ENCODE measurements at regions not wholly inside any gene's neighbourhood (a gene's known extent, or its start where the extent isn't known, plus 50 kb on each side); places are given as distances from the start of the nearest gene placed in this dataset.
A peak's percentile ranks its signal among the peaks of the same experiment; 100 is the strongest.

DNA sequence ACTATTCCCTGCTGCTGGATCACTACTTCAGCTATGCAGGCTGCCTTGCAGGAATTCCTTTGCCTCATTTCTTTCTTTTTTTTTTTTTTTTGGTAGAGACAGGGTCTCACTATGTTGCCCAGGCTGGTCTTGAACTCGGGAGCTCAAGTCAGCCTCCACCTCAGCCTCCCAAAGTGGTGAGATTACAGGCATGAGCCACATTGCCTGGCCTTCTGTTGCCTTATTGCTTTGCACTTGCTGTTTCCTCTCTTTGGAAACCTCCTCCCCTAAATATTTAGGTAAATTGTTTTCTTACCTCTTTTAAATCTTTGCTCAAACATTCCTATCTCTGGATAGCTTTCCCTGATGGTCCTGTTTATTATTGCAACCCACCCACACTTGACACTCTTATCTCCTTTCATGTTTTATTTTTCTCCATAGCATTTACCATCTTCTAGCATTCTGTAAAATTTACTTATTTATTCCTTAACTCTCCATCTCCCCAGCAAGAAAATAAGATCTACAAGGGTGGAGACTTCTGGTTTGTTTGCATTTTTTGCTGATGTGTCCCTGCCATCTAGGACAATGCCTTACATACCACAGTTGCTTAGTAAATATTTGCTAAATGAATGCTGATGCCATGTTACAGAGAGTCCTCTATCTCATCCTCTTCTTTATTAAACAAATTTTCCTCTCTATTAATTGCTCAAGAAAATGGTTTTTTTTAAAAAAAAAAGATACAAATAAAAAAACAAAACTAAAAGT, 134.8 kb downstream of the P2RY1 start:
- Histone ChIP-seq H3K27me3 (ENCODE audit: low read depth, low read length) (no peaks in the 10 kb centered on the region), H3K36me3 (replicated peaks; ENCODE audit: low read depth, low read length) (no peaks in the 10 kb centered on the region), H3K4me1 (ENCODE audit: low read length) (peaks cover 11% of the 10 kb centered on the region), H3K9me3 (ENCODE audit: insufficient read depth, low read length) (no peaks in the 10 kb centered on the region), H3K9ac (ENCODE audit: low read length) (no peak overlapping the region), H3K4me2 (ENCODE audit: low read length) (no peak overlapping the region), H3K4me3 (ENCODE audit: low read length) (no peak overlapping the region), H3K27ac (ENCODE audit: low read length) (no peak overlapping the region), H3K79me2 (ENCODE audit: low read length) (no peaks in the 10 kb centered on the region), H2AFZ (ENCODE audit: low read depth, low read length) (no peak overlapping the region), H4K20me1 (ENCODE audit: insufficient read depth, low read length) (no peaks in the 10 kb centered on the region)
- no peak for TF ChIP-seq EZH2phosphoT487 (IDR thresholded peaks at IDR 0.05; ENCODE audit: low read depth)
- TF ChIP-seq, protein P1, sequence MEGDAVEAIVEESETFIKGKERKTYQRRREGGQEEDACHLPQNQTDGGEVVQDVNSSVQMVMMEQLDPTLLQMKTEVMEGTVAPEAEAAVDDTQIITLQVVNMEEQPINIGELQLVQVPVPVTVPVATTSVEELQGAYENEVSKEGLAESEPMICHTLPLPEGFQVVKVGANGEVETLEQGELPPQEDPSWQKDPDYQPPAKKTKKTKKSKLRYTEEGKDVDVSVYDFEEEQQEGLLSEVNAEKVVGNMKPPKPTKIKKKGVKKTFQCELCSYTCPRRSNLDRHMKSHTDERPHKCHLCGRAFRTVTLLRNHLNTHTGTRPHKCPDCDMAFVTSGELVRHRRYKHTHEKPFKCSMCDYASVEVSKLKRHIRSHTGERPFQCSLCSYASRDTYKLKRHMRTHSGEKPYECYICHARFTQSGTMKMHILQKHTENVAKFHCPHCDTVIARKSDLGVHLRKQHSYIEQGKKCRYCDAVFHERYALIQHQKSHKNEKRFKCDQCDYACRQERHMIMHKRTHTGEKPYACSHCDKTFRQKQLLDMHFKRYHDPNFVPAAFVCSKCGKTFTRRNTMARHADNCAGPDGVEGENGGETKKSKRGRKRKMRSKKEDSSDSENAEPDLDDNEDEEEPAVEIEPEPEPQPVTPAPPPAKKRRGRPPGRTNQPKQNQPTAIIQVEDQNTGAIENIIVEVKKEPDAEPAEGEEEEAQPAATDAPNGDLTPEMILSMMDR (IDR thresholded peaks at IDR 0.05; ENCODE audit: low read depth, low read length), result no peak

DNA sequence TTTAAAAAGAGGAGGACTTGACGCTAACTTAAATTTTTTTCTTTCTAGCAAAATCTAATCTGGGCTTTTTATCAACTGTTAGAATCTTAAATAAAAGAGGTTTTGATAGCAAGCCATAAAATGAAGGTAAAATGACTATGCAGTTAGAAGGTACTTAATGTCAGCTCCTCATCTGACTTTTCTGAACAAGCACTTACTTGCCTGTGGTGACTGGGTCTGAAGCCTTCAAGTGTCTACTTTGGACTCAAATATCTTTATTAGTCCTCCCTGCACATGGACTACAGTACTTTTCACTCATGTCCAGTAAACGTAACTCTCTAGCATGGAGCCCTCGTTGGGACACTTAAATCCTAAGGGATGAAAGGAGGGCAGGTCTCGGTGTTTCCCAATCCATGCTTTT, 135.9 kb downstream of the P2RY1 start:
- Histone ChIP-seq H3K79me2 (ENCODE audit: low read length) (no peaks in the 10 kb centered on the region), H3K9me3 (ENCODE audit: insufficient read depth, low read length) (no peaks in the 10 kb centered on the region), H3K36me3 (replicated peaks; ENCODE audit: low read depth, low read length) (no peaks in the 10 kb centered on the region), H3K4me3 (ENCODE audit: low read length) (no peak overlapping the region), H3K4me1 (ENCODE audit: low read length) (peaks cover 9% of the 10 kb centered on the region), H3K27ac (ENCODE audit: low read length) (no peak overlapping the region), H3K27me3 (ENCODE audit: low read depth, low read length) (no peaks in the 10 kb centered on the region), H4K20me1 (ENCODE audit: insufficient read depth, low read length) (no peaks in the 10 kb centered on the region), H3K4me2 (ENCODE audit: low read length) (no peak overlapping the region), H2AFZ (ENCODE audit: low read depth, low read length) (no peak overlapping the region), H3K9ac (ENCODE audit: low read length) (no peak overlapping the region)
- TF ChIP-seq EZH2phosphoT487 (IDR thresholded peaks at IDR 0.05; ENCODE audit: low read depth), result no peak
- TF ChIP-seq, protein P1 (IDR thresholded peaks at IDR 0.05; ENCODE audit: low read depth, low read length), result no peak

DNA sequence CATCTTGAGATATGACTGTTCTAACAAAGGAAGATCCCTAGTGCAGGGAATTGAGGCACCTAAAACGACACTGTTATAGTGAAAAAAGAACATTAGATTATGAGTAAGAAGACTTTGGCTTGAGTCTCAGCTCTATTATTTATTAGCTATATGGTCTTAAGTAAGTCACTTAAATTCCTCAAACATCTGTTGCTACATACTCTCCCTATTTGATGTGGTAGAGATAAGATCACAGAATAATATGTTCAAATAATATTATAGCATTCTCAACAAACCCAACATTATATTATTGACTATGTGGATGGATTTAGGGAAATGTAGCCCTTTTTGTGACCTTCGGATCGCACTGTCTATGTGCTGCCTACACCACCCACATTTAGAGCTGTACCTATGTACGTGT, 136.9 kb downstream of the P2RY1 start:
- no peaks in the 10 kb centered on the region for H3K9me3 ChIP-seq (ENCODE audit: insufficient read depth, low read length)
- no peaks in the 10 kb centered on the region for H4K20me1 ChIP-seq (ENCODE audit: insufficient read depth, low read length)
- H3K27me3 ChIP-seq (ENCODE audit: low read depth, low read length), result no peaks in the 10 kb centered on the region
- no peaks in the 10 kb centered on the region for H3K36me3 ChIP-seq (replicated peaks; ENCODE audit: low read depth, low read length)
- no peak overlapping the region for H3K4me2 ChIP-seq (ENCODE audit: low read length)
- no peaks in the 10 kb centered on the region for H3K79me2 ChIP-seq (ENCODE audit: low read length)
- H3K27ac ChIP-seq (ENCODE audit: low read length), result no peak overlapping the region
- no peak for TF ChIP-seq EZH2phosphoT487 (IDR thresholded peaks at IDR 0.05; ENCODE audit: low read depth)
- TF ChIP-seq, protein P1 (IDR thresholded peaks at IDR 0.05; ENCODE audit: low read depth, low read length), result no peak
- H3K9ac ChIP-seq (ENCODE audit: low read length), result no peak overlapping the region
- H2AFZ ChIP-seq (ENCODE audit: low read depth, low read length), result no peak overlapping the region
- no peak overlapping the region for H3K4me3 ChIP-seq (ENCODE audit: low read length)
- peaks cover 14% of the 10 kb centered on the region for H3K4me1 ChIP-seq (ENCODE audit: low read length)

DNA sequence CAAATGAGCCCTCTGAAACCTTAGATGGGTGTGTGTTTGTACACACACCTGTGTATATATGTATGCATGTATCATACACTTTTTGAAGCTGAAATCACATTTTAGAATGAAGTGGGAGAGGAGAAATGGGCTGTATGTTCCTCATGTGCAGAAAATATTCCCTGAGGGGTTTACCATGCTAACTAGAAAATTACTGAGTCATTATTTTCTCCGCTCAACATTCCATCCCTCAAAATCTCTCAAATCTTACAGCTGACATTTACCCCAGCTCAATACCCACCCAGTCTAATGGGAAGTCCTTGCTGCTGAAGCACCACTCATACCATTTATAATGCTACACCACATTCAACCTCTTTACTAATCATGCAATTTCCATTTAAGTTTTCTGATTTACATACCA, 138.6 kb downstream of the P2RY1 start:
- no peaks in the 10 kb centered on the region for H3K79me2 ChIP-seq (ENCODE audit: low read length)
- no peaks in the 10 kb centered on the region for H3K36me3 ChIP-seq (replicated peaks; ENCODE audit: low read depth, low read length)
- H3K27ac ChIP-seq (ENCODE audit: low read length), result no peak overlapping the region
- no peak overlapping the region for H3K4me3 ChIP-seq (ENCODE audit: low read length)
- no peaks in the 10 kb centered on the region for H3K27me3 ChIP-seq (ENCODE audit: low read depth, low read length)
- H2AFZ ChIP-seq (ENCODE audit: low read depth, low read length), result no peak overlapping the region
- H3K9me3 ChIP-seq (ENCODE audit: insufficient read depth, low read length), result no peaks in the 10 kb centered on the region
- no peaks in the 10 kb centered on the region for H4K20me1 ChIP-seq (ENCODE audit: insufficient read depth, low read length)
- no peak for TF ChIP-seq EZH2phosphoT487 (IDR thresholded peaks at IDR 0.05; ENCODE audit: low read depth)
- TF ChIP-seq, protein P1 (IDR thresholded peaks at IDR 0.05; ENCODE audit: low read depth, low read length), result no peak
- H3K9ac ChIP-seq (ENCODE audit: low read length), result no peak overlapping the region
- H3K4me1 ChIP-seq (ENCODE audit: low read length), result peaks cover 14% of the 10 kb centered on the region
- 0 out of 2 replicates have a peak overlapping the region, but pooled peaks have one; percentile 9 for H3K4me2 ChIP-seq (ENCODE audit: low read length)
